Epithelial cell of proximal tubule (primary cell): ENCODE measurements at regions not wholly inside any gene's neighbourhood (a gene's known extent, or its start where the extent isn't known, plus 50 kb on each side); places are given as distances from the start of the nearest gene placed in this dataset.
"Not testable (repeated sequence)": the region's sequence is repeated elsewhere in the genome, so short reads cannot be mapped to it uniquely, and the experiment has no call there.

Experiments used
- DNase-seq: peaks from one replicate; pipeline ENCODE4 v3.0.0-alpha.2; 2011; ENCODE audit warnings: low read depth
- H3K4me3 ChIP-seq: 2 replicates; pipeline ENCODE4 v1.5.1; 2011; ENCODE audit warnings: low read depth, mild to moderate bottlenecking, low read length

DNA sequence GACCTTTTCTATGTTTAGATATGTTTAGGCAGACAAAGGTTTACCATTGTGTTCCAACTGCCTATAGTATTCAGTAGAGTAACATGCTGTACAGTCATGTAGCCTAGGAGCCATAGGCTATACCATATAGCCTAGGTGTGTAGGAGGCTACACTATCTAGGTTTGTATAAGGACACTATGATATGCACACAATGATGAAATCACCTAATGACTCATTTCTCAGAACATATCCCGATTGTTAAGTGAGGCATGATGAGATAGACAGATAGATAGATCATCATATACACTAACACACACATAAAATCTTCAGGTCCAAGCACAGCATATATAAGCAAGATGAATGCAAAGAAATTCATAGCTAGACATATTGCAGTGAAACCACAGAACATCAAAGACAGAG is 177.4 kb downstream of the NPIPA8 start:
- not testable (repeated sequence) for DNase-seq, H3K4me3 ChIP-seq

DNA sequence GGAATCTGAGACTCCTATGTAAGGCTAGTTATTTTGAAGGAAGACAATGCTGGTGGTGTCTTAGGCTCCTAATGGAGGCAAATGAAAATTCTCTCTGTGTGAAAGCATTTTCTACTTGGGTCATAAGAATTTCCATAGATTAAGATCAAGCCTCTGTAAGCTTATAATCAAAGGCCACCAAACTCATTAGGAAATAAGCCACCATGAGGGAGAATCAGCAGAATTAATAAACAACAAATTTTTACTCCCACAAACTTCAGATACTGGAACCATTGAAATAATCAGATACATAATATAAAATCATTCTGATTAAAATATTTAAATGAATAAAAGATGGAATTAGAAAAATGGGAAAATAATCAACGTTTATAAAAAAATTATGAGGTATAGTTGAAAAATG is 178.7 kb downstream of the NPIPA8 start:
- DNase-seq, H3K4me3 ChIP-seq: not testable (repeated sequence)

- DNase-seq, H3K4me3 ChIP-seq: not testable (repeated sequence)
Observed at GRCh38 chr16:18152832-18153231, 183.7 kb downstream of the NPIPA8 start.

DNA sequence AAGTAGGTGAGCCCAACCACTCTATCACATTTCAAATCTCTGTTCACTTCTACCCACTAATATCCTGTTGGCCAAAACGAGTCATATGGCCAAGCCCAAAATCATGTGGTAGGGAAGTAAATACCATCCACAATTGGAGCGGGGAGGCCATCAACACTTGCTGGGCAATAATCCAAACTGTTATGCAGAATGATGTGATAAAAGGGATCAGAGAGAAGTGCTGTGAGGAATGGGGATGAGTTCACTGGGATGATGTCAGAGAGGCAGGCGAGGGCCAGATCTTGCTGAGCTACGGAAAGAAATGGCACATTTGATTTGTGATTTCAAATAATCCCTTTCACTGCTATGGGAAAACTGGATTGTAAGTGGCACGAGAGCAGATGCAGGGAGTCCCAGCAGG is 188.4 kb downstream of the NPIPA8 start:
- not testable (repeated sequence) for DNase-seq, H3K4me3 ChIP-seq

DNA sequence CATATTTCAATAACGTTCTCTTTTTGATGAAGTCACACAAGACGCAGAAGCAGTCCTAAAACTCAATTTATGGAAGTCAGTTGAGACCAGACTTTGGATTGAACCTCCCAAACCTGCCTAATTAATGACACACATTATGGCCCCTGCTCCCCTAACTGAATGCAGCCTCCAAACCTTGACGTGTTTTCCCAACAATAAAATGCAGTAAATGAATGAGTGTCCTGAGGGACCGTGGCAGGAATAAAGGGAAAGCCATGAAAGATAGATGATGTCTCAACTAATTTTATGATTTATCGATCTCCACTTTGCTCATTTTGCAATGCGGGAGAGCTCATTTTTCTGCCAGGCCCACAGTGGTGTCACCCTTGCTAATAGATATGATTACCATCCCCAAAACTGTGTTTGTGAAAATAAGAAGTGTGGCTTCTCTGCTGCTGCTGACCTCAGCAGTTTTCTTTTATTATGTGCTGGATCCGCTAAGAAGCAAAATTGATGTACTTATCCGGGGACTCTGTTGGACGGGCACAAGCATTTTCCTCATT is 189.9 kb downstream of the NPIPA8 start:
- DNase-seq, H3K4me3 ChIP-seq: not testable (repeated sequence)

- H3K4me3 ChIP-seq, DNase-seq: not testable (repeated sequence)
Observed at GRCh38 chr16:18142066-18142465, 194.5 kb downstream of the NPIPA8 start.

- DNase-seq, H3K4me3 ChIP-seq: not testable (repeated sequence)
Observed at GRCh38 chr16:18136288-18136687, 200.2 kb downstream of the NPIPA8 start.

GRCh38 chr16:18135024-18135423 is 201.5 kb downstream of the NPIPA8 start:
- H3K4me3 ChIP-seq, DNase-seq: not testable (repeated sequence)

DNA sequence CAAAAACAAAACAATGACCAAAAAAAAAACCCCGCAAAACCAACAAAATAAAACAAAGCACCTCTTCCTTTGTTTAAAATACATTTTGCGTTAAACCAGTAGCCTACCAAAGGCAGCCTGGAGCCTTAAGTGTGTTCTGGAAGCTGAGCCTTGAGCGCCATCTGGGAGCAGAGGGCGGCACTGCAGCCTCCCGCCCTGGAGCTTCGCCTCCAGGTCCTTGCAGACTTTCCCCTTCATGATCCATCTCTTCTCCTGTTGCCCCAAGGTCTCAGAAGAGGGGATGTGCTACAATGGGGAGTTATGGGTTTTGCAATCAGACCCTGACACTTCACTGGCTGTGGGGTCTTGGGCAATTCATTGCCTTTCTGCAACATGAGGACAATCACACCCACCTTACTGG is 204.9 kb downstream of the NPIPA8 start:
- DNase-seq, H3K4me3 ChIP-seq: not testable (repeated sequence)

DNA sequence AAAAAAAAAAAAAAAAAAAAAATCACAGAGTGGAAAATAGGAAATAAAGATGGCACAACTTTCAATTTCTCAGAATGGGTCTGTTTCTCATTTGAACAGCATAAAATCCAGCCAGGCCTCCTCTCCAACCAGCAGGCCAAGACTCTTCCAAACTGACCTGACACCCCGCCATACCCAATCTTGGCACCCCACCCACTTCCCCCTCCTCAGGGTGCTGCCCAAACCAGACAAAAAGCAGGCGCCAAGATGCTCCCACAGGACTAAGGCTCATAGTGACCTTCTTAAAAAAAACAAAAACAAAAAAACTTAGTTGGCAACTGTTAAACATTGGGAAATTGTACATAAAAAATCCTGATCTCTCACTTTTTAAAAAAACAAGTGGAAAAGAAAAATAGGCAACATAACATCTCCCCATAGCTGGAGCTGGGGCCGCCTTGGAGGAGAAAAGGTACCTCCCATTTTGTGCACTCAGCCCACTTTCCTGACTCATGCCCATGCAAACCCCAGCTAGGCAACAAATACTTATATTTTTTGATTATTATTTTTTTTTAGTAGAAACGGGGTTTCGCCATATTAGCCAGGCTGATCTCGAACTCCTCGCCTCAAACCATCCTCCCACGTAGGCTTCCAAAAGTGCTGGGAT is 205.9 kb downstream of the NPIPA8 start:
- DNase-seq, H3K4me3 ChIP-seq: not testable (repeated sequence)

DNA sequence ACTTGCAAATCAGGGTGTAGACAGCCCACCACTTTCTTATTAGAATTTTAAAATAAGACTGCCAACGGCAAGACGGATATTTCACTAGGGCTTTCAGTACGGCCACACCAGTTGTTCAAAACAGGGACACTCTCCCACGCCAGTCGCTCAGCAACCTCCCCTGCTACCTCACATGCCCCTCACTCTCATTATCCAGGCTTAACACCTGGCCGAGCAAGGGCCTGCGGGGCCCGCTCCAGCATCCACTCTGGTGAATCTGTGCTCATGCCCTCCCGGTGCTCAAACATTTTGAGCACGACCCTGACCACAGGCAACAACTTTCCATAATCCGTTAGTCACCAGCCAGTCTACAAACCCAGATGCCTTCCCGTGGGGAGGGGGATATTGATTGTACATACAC is 209.5 kb downstream of the NPIPA8 start:
- not testable (repeated sequence) for H3K4me3 ChIP-seq

GRCh38 chr16:18119092-18119491 is 217.4 kb downstream of the NPIPA8 start:
- DNase-seq, H3K4me3 ChIP-seq: not testable (repeated sequence)

More for the DNA sequence above, 209.5 kb downstream of the NPIPA8 start:
- not testable (repeated sequence) for DNase-seq

- not testable (repeated sequence) for H3K4me3 ChIP-seq, DNase-seq
Observed at GRCh38 chr16:18118684-18119083, 217.9 kb downstream of the NPIPA8 start.

DNA sequence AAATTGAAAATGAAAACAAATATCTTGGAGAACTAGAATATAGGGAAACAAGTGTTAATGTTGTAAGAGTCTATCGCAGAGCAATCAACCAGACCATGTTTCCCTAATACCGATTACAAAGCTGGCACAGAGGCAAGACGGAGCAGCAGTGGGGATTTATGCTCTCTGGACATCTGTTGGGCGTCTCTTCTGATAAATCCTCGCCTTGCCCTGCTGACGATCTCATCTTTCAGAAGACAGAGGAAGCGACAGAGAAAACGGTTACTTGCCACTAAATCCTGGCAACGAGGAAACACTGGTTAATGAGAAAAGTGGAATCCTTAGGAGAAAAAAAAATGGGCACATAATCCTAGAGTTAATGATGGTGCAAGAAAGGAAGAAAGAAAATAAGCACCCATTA is 218.5 kb downstream of the NPIPA8 start:
- not testable (repeated sequence) for DNase-seq, H3K4me3 ChIP-seq

- H3K4me3 ChIP-seq, DNase-seq: not testable (repeated sequence)
Observed at GRCh38 chr16:18104412-18104811, 232.1 kb downstream of the NPIPA8 start.

DNA sequence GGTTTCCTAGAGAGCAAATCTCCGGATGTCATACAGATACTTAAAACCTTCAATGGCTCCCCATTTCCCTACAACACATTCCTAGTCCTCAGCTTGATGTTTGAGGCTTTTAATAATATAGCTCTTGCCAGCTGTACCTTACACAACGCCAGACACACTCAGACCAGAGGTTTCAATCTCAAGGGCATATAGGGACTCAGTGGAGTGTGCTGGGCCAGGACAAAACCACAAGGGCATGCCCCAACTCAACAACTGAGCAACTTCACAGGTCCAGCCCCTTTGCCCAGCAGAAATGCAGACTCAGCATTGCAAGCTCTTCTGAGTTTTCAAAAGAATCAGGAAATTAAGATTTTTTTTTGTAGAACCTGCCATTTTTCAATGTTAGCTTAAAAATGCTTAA is 235.5 kb downstream of the NPIPA8 start:
- DNase-seq, H3K4me3 ChIP-seq: not testable (repeated sequence)

- not testable (repeated sequence) for H3K4me3 ChIP-seq, DNase-seq
Observed at GRCh38 chr16:18092605-18093004, 243.9 kb downstream of the NPIPA8 start.

DNA sequence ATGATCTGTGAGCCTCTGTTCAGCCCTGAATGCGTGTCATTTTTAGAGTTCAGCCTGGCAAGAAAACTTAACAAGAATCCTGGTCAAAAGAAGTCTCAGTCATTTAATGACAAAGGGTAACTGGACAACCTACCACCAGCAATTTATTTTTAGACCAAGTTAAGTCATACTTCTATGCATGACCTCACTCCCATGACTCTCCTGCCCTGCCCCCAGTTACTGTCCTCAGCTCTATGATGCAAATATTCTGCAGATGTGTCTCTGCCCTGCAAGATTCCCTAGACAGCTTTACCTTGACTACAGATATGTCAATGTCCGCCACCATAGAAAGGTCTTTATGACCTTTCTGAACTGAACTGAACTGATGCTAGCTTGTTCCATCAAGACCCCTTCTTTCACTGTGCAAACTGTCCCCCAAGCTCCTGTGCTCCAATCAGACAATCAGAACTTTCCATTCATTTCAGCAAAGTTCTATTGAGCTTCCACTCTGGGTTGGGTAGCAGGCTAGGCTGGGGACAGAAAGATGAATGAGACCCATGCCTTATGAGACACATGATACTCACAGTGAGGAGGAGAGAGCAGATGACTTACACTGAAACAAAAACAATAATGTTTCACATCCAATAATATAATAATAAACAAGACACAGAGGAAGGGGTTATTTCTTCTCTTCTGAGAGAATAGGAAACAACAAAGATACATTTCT is 255.7 kb downstream of the NPIPA8 start:
- H3K4me3 ChIP-seq, DNase-seq: not testable (repeated sequence)

DNA sequence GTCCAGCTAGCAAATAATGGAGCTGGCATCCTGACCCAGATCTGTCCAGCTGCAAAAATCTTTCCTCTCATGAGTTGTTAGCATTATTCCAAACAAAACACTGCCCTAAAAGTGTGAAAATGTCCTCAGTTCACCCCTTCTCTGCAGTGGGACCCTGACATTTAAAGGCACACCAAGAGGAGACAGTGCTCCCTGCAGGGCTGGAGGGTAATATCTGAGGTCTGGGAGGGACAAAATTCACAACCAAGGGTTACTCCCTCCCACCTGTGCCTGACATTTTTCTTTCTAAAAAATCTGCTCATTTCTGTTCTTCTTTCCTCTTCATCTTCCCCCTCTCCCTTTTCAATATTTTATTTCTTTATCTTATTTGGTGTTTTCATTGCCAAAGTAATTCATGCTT is 258.6 kb downstream of the NPIPA8 start:
- not testable (repeated sequence) for H3K4me3 ChIP-seq, DNase-seq
